ENCODE measurements at regions not wholly inside any gene's neighbourhood (a gene's known extent, or its start where the extent isn't known, plus 50 kb on each side); places are given as distances from the start of the nearest gene placed in this dataset.
"Not testable (repeated sequence)": the region's sequence is repeated elsewhere in the genome, so short reads cannot be mapped to it uniquely, and the experiment has no call there.

DNA sequence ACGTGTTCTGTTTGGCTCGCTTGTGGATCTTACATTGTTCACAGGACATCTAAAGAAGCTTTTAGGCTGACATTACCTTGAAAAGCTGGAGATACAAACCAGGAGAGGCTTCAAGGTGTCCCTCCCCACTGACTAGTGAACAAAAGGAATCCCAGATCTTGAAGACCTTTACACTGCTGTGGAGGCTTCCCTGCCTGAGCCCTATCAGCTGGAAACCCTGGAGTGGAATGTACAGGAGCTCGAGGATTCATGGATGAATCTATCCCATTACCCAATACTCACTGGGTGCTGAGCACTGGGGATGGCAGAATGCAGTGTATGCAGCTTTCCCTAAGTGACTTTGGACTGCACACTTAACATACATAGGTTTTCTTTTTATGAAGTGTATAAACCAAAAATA is 82.3 kb upstream of the MFGE8 start:
- DNase-seq (ENCODE audit: low spot score) = no peak

GRCh38 chr15:88997531-88997930 is 84.4 kb upstream of the MFGE8 start:
- no peak for DNase-seq (ENCODE audit: low spot score)

DNA sequence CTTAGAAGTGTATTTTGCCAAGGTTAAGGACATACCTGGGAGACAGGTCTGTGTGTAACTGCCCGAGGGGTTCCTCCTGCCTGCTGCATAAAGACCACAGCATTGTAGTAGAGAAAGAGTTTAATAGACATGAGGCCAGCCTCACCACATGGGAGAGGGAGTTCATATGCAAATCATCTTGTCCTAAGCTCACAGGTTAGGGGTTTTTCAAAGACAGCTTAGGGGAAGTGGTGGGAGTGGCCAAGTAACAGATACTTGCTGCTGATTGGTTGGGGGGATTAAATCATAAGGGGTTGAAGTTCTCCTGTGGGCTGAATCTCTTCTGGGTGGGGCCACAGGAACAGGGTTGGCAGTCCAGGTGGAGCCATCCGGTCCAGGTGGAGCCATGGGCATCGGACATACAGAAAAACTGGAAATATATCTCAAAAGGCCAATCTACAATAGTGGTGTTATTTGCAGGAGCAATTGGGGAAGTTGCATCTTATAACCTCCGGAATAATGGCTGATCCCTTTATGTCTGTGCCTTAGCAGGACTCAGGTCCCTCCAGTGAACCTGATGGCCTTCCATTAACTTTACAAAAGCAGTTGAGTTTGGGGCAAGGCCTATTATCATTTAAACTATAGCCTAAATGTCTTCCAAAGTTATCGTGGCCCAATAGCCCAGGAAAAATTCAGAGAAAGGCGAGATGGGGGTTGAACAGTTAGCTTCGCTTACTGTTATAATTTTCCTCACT is 86.0 kb upstream of the MFGE8 start:
- no peak for DNase-seq (ENCODE audit: low spot score)

DNA sequence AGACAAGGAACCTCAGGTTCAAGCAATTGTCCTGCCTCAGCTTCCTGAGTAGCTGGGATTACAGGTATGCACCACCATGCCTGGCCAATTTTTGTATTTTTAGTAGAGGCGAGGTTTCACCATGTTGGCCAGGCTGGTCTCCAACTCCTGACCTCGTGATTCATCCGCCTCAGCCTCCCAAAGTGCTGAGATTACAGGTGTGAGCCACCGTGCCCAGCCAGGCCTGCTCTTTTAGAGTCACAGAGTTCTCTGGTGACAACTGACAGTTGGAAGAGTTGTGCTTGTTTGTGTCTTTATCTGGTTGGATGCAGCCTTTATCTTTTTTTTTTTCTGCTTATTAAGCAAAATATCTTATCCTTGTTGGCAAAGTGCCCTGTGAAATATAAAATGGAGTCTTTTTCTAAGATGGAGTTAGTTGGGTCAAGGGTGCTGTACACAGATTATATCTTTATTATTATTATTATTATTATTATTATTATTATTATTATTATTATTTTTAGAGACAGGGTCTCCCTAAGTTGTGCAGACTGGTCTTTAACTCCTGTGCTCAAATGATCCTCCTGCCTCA is 86.5 kb upstream of the ABHD2 start:
- not testable (repeated sequence) for DNase-seq (ENCODE audit: low spot score)

DNA sequence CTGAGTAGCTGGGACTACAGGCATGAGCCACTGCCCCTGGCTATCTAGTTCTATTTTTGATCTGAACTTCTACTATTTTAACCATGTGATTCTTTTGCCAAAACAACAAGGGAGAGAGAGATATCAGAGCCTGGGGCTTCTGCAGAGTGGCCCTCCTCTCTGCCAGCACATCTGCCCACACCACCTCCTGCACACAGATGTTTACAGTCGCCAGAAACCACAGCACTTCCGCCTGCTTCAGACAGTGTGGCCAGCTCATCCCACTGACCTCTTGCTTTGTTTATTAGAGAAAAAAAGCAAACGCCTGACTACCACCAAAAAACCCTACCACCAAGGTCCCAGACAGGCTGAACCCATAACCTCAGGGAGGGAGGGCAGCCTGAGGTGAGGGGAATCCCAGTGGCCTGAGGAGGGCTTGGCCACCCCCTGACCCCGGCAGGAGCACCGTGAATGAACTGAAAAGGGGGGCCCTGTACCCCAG is 85.9 kb upstream of the ABHD2 start:
- DNase-seq (ENCODE audit: low spot score) = peak; percentile 89

DNA sequence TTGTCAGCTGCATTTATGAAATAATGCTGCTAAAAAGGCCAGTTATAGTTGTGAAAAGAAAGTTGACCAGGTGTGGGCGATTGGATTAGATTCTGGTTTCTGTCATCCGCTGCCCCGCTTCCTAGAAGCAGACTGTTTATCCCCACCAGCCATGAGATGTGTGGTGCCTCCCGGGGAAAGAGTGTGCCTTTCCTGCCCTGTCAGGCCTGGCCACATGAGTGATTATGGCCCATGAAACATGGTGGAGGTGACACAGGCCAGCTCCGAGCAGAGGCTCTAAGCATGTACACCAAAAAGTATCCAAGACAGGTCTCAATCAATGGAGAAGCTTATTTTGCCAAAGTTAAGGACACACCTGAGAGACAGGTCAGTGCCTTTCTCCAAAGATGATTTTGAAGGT is 85.4 kb upstream of the ABHD2 start:
- no peak for DNase-seq (ENCODE audit: low spot score)

GRCh38 chr15:89003865-89004725 is 84.2 kb upstream of the ABHD2 start:
- DNase-seq (ENCODE audit: low spot score) = peak; percentile 55

DNA sequence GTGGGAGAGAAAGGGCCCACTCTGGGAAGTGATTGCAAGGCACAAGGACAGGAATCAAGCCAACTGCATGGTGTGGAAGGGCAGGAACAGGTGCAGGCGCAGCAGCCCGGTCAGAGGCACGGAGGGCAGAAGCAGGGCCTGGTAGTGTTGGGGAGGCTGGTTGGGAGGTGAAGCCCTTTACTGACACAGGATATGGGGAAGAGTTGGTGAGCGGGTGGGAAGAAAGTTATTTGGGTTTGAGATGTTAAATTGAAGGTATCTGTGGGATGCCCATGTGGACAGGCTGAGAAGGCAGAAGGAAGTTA is 83.6 kb upstream of the ABHD2 start:
- DNase-seq (ENCODE audit: low spot score) = no peak

DNA sequence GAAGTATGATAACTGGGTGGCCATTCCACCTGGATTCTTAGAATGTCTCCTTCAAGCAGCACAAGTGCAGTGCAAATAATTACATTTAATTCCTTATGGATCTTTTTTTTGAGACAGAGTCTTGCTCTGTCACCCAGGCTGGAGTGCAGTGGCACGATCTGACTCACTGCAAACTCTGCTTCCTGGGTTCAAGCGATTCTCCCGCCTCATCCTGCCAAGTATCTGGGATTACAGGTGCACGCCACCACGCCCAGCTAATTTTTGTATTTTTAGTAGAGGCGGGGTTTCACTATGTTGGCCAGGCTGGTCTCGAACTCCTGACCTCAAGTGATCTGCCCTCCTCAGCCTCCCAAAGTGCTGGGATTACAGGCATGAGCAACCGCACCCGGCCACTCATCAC is 80.7 kb upstream of the ABHD2 start:
- not testable (repeated sequence) for DNase-seq (ENCODE audit: low spot score)

DNA sequence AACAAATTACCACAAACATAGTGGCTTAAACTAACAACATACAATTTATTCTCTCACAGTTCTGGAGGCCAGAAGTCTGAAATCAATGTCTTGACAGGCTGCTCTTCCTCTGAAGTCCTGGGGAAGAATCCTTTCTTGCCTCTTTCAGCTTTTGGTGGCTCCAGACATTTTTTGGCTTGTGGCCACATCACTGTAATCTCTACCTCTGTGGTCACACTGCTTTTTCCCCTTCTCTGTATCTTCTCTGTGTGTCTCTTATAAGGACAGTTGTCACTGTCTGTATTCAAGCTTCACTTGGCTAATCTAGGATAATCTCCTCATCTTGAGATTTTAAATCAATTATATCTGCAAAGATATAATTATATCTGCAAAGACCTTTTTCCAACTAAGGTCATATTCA is 80.3 kb upstream of the ABHD2 start:
- no peak for DNase-seq (ENCODE audit: low spot score)

GRCh38 chr15:89009080-89009479 is 79.2 kb upstream of the ABHD2 start:
- DNase-seq (ENCODE audit: low spot score) = no peak

- DNase-seq (ENCODE audit: low spot score) = no peak
Observed at GRCh38 chr15:89015412-89016097, 72.7 kb upstream of the ABHD2 start.

- DNase-seq (ENCODE audit: low spot score) = no peak
Observed at GRCh38 chr15:89016549-89017041, 71.7 kb upstream of the ABHD2 start.

GRCh38 chr15:89017370-89018066 is 70.7 kb upstream of the ABHD2 start:
- DNase-seq (ENCODE audit: low spot score) = peak; percentile 76

DNA sequence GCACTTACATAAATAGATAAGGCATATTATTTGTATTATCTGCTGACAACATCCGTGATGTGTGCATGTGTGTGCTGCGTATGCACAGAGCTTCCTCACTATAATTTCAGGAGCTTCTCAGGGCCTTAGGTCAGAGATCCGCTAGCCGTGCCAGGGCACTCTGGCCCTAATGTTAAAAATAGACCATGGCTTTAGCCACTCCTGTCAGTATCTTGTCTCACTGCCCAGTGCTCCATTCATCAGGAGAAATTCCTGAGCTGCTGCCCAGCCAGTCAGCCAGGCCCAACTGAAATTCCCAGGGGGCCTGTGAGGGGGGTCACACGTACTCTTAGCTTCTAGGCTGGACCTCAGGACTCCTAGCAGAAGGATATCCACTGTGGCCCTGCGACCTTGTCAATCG is 70.0 kb upstream of the ABHD2 start:
- DNase-seq (ENCODE audit: low spot score) = peak; percentile 60

- DNase-seq (ENCODE audit: low spot score) = no peak
Observed at GRCh38 chr15:89019436-89019835, 68.8 kb upstream of the ABHD2 start.

- no peak for DNase-seq (ENCODE audit: low spot score)
Observed at GRCh38 chr15:89021224-89021623, 67.0 kb upstream of the ABHD2 start.

- DNase-seq (ENCODE audit: low spot score) = not testable (repeated sequence)
Observed at GRCh38 chr15:89021886-89022285, 66.4 kb upstream of the ABHD2 start.

DNA sequence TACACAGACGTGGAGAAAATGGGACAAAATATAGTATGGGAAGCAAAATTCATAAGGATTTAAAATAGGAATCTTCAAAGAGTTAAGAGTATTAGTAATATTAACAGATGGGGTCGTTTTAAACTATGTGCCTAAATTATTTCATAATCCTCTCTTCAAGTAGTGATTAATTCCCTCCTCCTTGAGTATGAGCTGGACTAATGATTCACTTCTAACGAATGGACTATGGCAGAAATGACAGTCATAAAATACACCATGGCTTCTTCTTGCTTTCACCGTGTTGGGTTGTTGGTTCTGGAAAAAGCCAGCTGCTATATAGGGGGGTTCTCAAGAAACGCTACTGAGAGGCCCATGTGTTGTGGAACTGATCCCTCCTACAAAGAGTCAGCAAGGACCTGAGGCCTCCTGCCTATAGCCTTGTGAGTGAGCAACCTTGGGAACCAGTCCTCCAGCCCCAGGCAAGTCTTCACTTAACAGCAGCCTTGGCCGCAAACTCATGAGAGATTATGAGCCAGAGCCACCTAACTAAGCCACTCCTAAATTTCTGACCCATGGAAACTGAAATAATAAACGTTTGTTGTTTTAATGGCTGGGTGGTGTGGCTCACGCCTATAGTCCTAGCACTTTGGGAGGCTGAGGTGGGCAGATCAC is 64.8 kb upstream of the ABHD2 start:
- DNase-seq (ENCODE audit: low spot score) = no peak

DNA sequence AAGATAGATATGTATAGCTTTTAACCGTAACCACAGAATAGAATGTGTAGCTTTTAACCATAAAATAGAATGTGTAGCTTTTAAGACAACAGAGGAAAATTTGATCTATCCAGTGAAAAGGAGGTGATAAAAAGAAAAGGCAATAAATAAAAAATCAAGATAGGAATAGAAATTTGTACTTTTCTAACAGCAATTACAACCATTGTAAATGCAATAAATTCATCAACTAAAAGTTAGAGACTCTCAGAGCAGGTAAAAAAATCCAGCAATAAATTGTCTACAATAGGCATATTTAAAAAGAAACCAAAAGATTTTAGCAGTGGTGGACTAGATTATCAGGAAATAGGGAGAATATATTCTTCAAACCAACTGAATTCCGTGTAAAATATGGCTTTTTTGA is 63.8 kb upstream of the ABHD2 start:
- DNase-seq (ENCODE audit: low spot score) = no peak

DNA sequence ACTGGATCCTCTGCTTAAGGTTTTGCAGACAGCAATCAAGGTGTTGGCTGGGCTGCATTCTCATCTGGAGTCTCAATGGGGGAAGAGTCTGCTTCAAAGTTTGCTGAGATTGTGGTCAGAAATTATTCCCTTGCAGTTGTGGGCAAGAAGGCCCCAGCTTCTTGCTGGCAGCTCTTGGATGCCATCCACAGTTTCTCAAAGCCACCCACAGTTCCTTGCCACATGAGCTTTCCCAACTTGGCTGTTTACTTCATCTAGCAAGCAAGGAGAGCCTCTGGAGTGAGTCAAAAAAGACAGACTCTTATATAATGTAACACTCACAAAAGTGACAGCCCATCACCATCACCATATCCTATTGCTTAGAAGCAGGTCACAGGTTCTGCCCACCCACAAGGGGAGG is 62.1 kb upstream of the ABHD2 start:
- no peak for DNase-seq (ENCODE audit: low spot score)

Data from AG20443 (cell line).